HCT116 (cell line): ENCODE measurements at regions not wholly inside any gene's neighbourhood (a gene's known extent, or its start where the extent isn't known, plus 50 kb on each side); places are given as distances from the start of the nearest gene placed in this dataset.

ENCODE experiments used
- ATAC-seq: fragments of 200-7000 bp; cut with Tn5 transposase; 2 replicates; pipeline ENCODE4 v1.9.1; 2020; ENCODE audit warnings: mild to moderate bottlenecking, moderate library complexity
- BruUV-seq: library from RNA; stranded (reverse); fragments of 400-500 nt; replicated peaks from 2 replicates; lab custom pipeline; 2021; lab: Mats Ljungman, UMichigan
- CTCF ChIA-PET: fragments of 300-600 bp; sonication (Branson Sonifier 250); formaldehyde crosslinking; loops from one replicate; lab custom pipeline; 2021; ENCODE audit warnings: antibody characterized with exemption; lab: Charles Lee
- POLR2A ChIA-PET: fragments of 300-600, 350-600 bp; sonication (Branson Sonifier 250); formaldehyde crosslinking; loops from one replicate; lab custom pipeline; 2021; ENCODE audit warnings: antibody characterized with exemption; lab: Charles Lee
- RAD21 ChIA-PET, 2 experiments: fragments of 300-600 bp; sonication (Branson Sonifier 250); formaldehyde crosslinking; loops; one replicate each; lab custom pipeline; 2023; ENCODE audit warnings: low total read pairs in 2 of 2; ENCODE audit not compliant: uncharacterized antibody in 2 of 2, unreplicated experiment in 2 of 2, low non-redundant PET in 1 of 2; lab: Charles Lee
- DNase-seq: peaks from one replicate; pipeline ENCODE4 v3.0.0-alpha.2; 2010; ENCODE audit warnings: low read depth, low spot score
- H2AFZ ChIP-seq: fragments of 200-600 bp; shearing (Covaris generic), sonication (generic); 2 replicates; pipeline ENCODE4 v1.6.1; 2017; ENCODE audit warnings: low read depth, mixed run types, mixed read lengths, antibody characterized with exemption, low read length; ENCODE audit not compliant: poor library complexity, severe bottlenecking
- H3K27ac ChIP-seq: 2 replicates; pipeline ENCODE4 v1.5.1; 2012; ENCODE audit warnings: low read depth, low read length
- H3K27me3 ChIP-seq: fragments of 200-600 bp; sonication (generic); 2 replicates; pipeline ENCODE4 v1.6.1; 2016; ENCODE audit warnings: mixed run types, low read length, mixed read lengths; ENCODE audit not compliant: insufficient read depth
- H3K36me3 ChIP-seq, 2 experiments: fragments of 200-500 bp in 1 of 2; fragments of 200-600 bp in 1 of 2; sonication (Bioruptor generic) in 1 of 2; sonication (generic) in 1 of 2; 2 replicates each; pipeline versions ENCODE4 v1.5.1 to v1.6.1; 2014 to 2016; ENCODE audit warnings: low read length in 2 of 2, inconsistent platforms in 1 of 2, mixed read lengths in 1 of 2, mixed run types in 1 of 2; ENCODE audit not compliant: insufficient read depth in 2 of 2, control insufficient read depth in 1 of 2
- H3K4me1 ChIP-seq, 2 experiments: fragments of 200-600 bp in 1 of 2; sonication (generic) in 1 of 2; 2 replicates each; pipeline versions ENCODE4 v1.5.1 to v1.6.1; 2012 to 2017; ENCODE audit warnings: low read length in 2 of 2, inconsistent platforms in 1 of 2, mild to moderate bottlenecking in 1 of 2, mixed read lengths in 1 of 2, mixed run types in 1 of 2, moderate library complexity in 1 of 2; ENCODE audit not compliant: insufficient read depth in 2 of 2, control insufficient read depth in 1 of 2
- H3K4me2 ChIP-seq: fragments of 200-600 bp; sonication (generic); 2 replicates; pipeline ENCODE4 v1.6.1; 2017; ENCODE audit warnings: mixed run types, low read length, mixed read lengths
- H3K4me3 ChIP-seq, 2 experiments: fragments of 200-600 bp in 1 of 2; sonication (generic) in 1 of 2; replicated peaks in 1 of 2; 2 replicates each; pipeline ENCODE4 v1.5.1; 2011 to 2016; ENCODE audit warnings: low read length in 2 of 2, control low read depth in 1 of 2, low read depth in 1 of 2, mild to moderate bottlenecking in 1 of 2, mixed read lengths in 1 of 2, mixed run types in 1 of 2
- H3K79me2 ChIP-seq: fragments of 200-600 bp; sonication (generic); 2 replicates; pipeline ENCODE4 v1.6.1; 2017; ENCODE audit warnings: mild to moderate bottlenecking, mixed run types, low read length, moderate library complexity, mixed read lengths; ENCODE audit not compliant: insufficient read depth
- H3K9ac ChIP-seq: fragments of 200-600 bp; sonication (generic); 2 replicates; pipeline ENCODE4 v1.6.1; 2016; ENCODE audit warnings: low read length, mixed read lengths
- H3K9me2 ChIP-seq: fragments of 200-600 bp; sonication (generic), shearing (Covaris generic); 2 replicates; pipeline ENCODE4 v1.6.1; 2017; ENCODE audit warnings: mixed run types, mild to moderate bottlenecking, moderate library complexity; ENCODE audit not compliant: insufficient read depth
- H3K9me3 ChIP-seq, 2 experiments: fragments of 200-500 bp in 1 of 2; fragments of 200-600 bp in 1 of 2; sonication (Bioruptor generic) in 1 of 2; sonication (generic) in 1 of 2; 2 replicates each; pipeline ENCODE4 v1.6.1; 2014 to 2017; ENCODE audit warnings: low read length in 2 of 2, mixed read lengths in 2 of 2, inconsistent platforms in 1 of 2, low read depth in 1 of 2, mild to moderate bottlenecking in 1 of 2, mixed run types in 1 of 2, moderate library complexity in 1 of 2; ENCODE audit not compliant: control insufficient read depth in 1 of 2, insufficient read depth in 1 of 2
- H4K20me1 ChIP-seq: fragments of 200-600 bp; sonication (generic), shearing (Covaris generic); 2 replicates; pipeline ENCODE4 v1.6.1; 2017; ENCODE audit warnings: mixed run types, mild to moderate bottlenecking, moderate library complexity; ENCODE audit not compliant: insufficient read depth
- CEBPB ChIP-seq: IDR thresholded peaks from 2 replicates; pipeline ENCODE4 v1.6.1; 2012; ENCODE audit warnings: low read depth
- CTCF ChIP-seq, 3 experiments: fragments of 200-600 bp in 1 of 3; sonication (generic) in 1 of 3; IDR thresholded peaks in 2 of 3; conservative IDR thresholded peaks in 1 of 3; 2 replicates each; pipeline ENCODE4 v1.5.1; 2012 to 2017; ENCODE audit warnings: low read depth in 2 of 3, low read length in 2 of 3, antibody characterized with exemption in 1 of 3, borderline replicate concordance in 1 of 3, control low read depth in 1 of 3, mild to moderate bottlenecking in 1 of 3, mixed read lengths in 1 of 3, mixed run types in 1 of 3, moderate library complexity in 1 of 3; ENCODE audit not compliant: insufficient read depth in 1 of 3
- FOSL1 ChIP-seq: IDR thresholded peaks from 2 replicates; pipeline ENCODE4 v1.6.1; 2012; ENCODE audit warnings: low read depth
- POLR2AphosphoS5 ChIP-seq: IDR thresholded peaks from 2 replicates; pipeline ENCODE4 v1.6.1; 2011; ENCODE audit warnings: mild to moderate bottlenecking, low read depth, low read length, moderate library complexity
- REST ChIP-seq: IDR thresholded peaks from 2 replicates; pipeline ENCODE4 v1.6.1; 2012; ENCODE audit warnings: low read depth
- SP1 ChIP-seq: IDR thresholded peaks from 2 replicates; pipeline ENCODE4 v1.6.1; 2012; ENCODE audit warnings: low read depth
- intact Hi-C: fragments of 100-400 bp; cut with micrococcal nuclease; formaldehyde crosslinking; loops from 2 replicates; pipeline ENCODE4 v1.10.0; 2022

- peak overlapping the region; percentile 91 for H3K27ac ChIP-seq
- H3K4me2 ChIP-seq, result peak overlapping the region; percentile 72
- intact Hi-C loops, result loop anchor here (2.0 kb wide), 1 partner anchor 71 kb away; no protein-coding TSS in a partner anchor
- no TSS peak for BruUV-seq
- H3K9me2 ChIP-seq, result no peaks in the 10 kb centered on the region
- ChIA-PET RAD21 (no interaction called here), CTCF (no interaction called here), POLR2A (interaction anchor here (0.9 to 1.1 kb wide), 2 partner anchors 10 to 19 kb away, joined by 3 to 5 read pairs; no protein-coding TSS in a partner anchor)
- no peak for TF ChIP-seq REST
- TF ChIP-seq FOSL1, result no peak
- TF ChIP-seq CEBPB, result no peak; the same call in 1 of the 2 replicates
- TF ChIP-seq CTCF (IDR thresholded peaks at IDR 0.05 in 2 of 3, conservative IDR thresholded peaks at IDR 0.05 in 1 of 3; ENCODE audit: borderline replicate concordance in 1 of 3, insufficient read depth in 1 of 3, low read depth in 2 of 3, low read length in 2 of 3), result no peak
- no peak for TF ChIP-seq POLR2AphosphoS5
- no peak for TF ChIP-seq SP1
- peaks cover 52 to 67% of the 10 kb centered on the region in 2 experiments for H3K4me1 ChIP-seq
- no peaks in the 10 kb centered on the region for H3K79me2 ChIP-seq
- no peak for ATAC-seq
- no peaks in the 10 kb centered on the region for H3K9me3 ChIP-seq
- H3K9ac ChIP-seq, result peak overlapping the region; percentile 58
- no peaks in the 10 kb centered on the region for H3K36me3 ChIP-seq
- H3K4me3 ChIP-seq, result peak overlapping the region in 1 of 2 experiments; percentile 35; a peak in 2 of 4 replicates
- no peak for DNase-seq
- peak overlapping the region; percentile 67 for H2AFZ ChIP-seq
- no peaks in the 10 kb centered on the region for H3K27me3 ChIP-seq
- H4K20me1 ChIP-seq, result no peaks in the 10 kb centered on the region
These were observed 161.8 kb downstream of the SKIDA1 start for GRCh38 chr10:21363731-21364104.
